Small intestine (tissue), 7 donors: ENCODE measurements at regions not wholly inside any gene's neighbourhood (a gene's known extent, or its start where the extent isn't known, plus 50 kb on each side); places are given as distances from the start of the nearest gene placed in this dataset.
A peak's percentile ranks its signal among the peaks of the same experiment; 100 is the strongest.

Source experiments
- DNase-seq, 2 donors: peaks; one replicate each; pipeline versions ENCODE4 v3.0.0 to v3.0.0-alpha.2; 2013
- FAIRE-seq: peaks from 2 replicates; lab custom pipeline; 2012; peaks lifted over from hg19 to GRCh38; lab: Jason Lieb, UNC
- H3K27ac ChIP-seq, 3 donors: one replicate each; pipeline ENCODE4 v1.5.1; 2013; ENCODE audit warnings: low read length in 2 of 3, mild to moderate bottlenecking in 2 of 3, control low read depth in 1 of 3, inconsistent platforms in 1 of 3, low read depth in 1 of 3, moderate library complexity in 1 of 3
- H3K27me3 ChIP-seq, 3 donors: one replicate each; pipeline ENCODE4 v1.6.1; 2013; ENCODE audit warnings: low read length in 3 of 3, inconsistent platforms in 1 of 3; ENCODE audit not compliant: control insufficient read depth in 3 of 3, insufficient read depth in 3 of 3
- H3K36me3 ChIP-seq, 3 donors: one replicate each; pipeline ENCODE4 v1.6.1; 2013; ENCODE audit warnings: low read length in 3 of 3, inconsistent platforms in 1 of 3, low read depth in 1 of 3, mild to moderate bottlenecking in 1 of 3, moderate library complexity in 1 of 3; ENCODE audit not compliant: control insufficient read depth in 3 of 3, insufficient read depth in 2 of 3
- H3K4me1 ChIP-seq, 3 donors: one replicate each; pipeline ENCODE4 v1.6.1; 2013; ENCODE audit warnings: low read length in 2 of 3, inconsistent platforms in 1 of 3, low read depth in 1 of 3, mild to moderate bottlenecking in 1 of 3, moderate library complexity in 1 of 3; ENCODE audit not compliant: control insufficient read depth in 3 of 3, insufficient read depth in 2 of 3
- H3K4me3 ChIP-seq, 3 donors: one replicate each; pipeline ENCODE4 v1.5.1; 2013; ENCODE audit warnings: low read length in 3 of 3, control low read depth in 1 of 3, inconsistent platforms in 1 of 3, low read depth in 1 of 3, mild to moderate bottlenecking in 1 of 3, moderate library complexity in 1 of 3
- H3K9me3 ChIP-seq, 2 donors: one replicate each; pipeline ENCODE4 v1.6.1; 2013; ENCODE audit warnings: low read depth in 1 of 2, low read length in 1 of 2; ENCODE audit not compliant: control insufficient read depth in 2 of 2, insufficient read depth in 1 of 2
- WGBS, 3 donors: extraction: QIAGEN DNeasy Blood & Tissue Kit; methylation state at CpG; one replicate each; pipeline ENCODE4 v1.1.7; 2013; 5-methylcytosine and 5-hydroxymethylcytosine counted together
- donor health status: healthy with polysubstance abuse.
- donor health status: control.
- donor health status: control.
- donor health status: Bipolar disorder and iron deficiency.
- donor health status: healthy.

- no peak for FAIRE-seq
- no peak overlapping the region for H3K27ac ChIP-seq
- 54 to 88% methylated on average over 2 of the region's 2 CpGs; no CpG with 5 or more reads in 1 of the 3 donors for WGBS, 3 donors
- no peak for DNase-seq
- H3K27me3 ChIP-seq: peaks cover 0 to 12% (median under 1%) of the 10 kb centered on the region in 3 donors
- H3K9me3 ChIP-seq: peaks cover 0 to 4% of the 10 kb centered on the region in 2 donors
- H3K4me1 ChIP-seq: peaks cover 0 to 16% (median 0%) of the 10 kb centered on the region in 3 donors
- H3K4me3 ChIP-seq: no peak overlapping the region
- no peaks in the 10 kb centered on the region for H3K36me3 ChIP-seq
Measured at GRCh38 chr11:69916806-69917387, 97.7 kb upstream of the FGF3 start.

GRCh38 chr11:69917529-69917928 is 98.3 kb upstream of the FGF3 start:
- Histone ChIP-seq H3K4me1 (peaks cover 0 to 16% (median 0%) of the 10 kb centered on the region in 3 donors), H3K9me3 (peaks cover 0 to 4% of the 10 kb centered on the region in 2 donors), H3K36me3 (no peaks in the 10 kb centered on the region), H3K27me3 (peaks cover 0 to 12% (median 7%) of the 10 kb centered on the region in 3 donors), H3K27ac (no peak overlapping the region), H3K4me3 (no peak overlapping the region)
- WGBS, 3 donors: 63 to 73% (median 72%) methylated on average over 2 of the region's 2 CpGs
- FAIRE-seq: no peak
- no peak for DNase-seq

GRCh38 chr11:69918231-69918937 is 99.2 kb upstream of the FGF3 start:
- peaks cover 0 to 12% (median 0%) of the 10 kb centered on the region in 3 donors for H3K4me1 ChIP-seq
- H3K4me3 ChIP-seq: no peak overlapping the region
- no peaks in the 10 kb centered on the region for H3K36me3 ChIP-seq
- peak overlapping the region in 1 of 3 donors; percentile 17 for H3K27ac ChIP-seq
- 44 to 52% (median 49%) methylated on average over 34 to 38 of the region's 38 CpGs for WGBS, 3 donors
- H3K27me3 ChIP-seq: peaks cover 0 to 12% (median 7%) of the 10 kb centered on the region in 3 donors
- DNase-seq: no peak
- no peak for FAIRE-seq
- H3K9me3 ChIP-seq: peaks cover 0 to 4% of the 10 kb centered on the region in 2 donors

- H3K27ac ChIP-seq: no peak overlapping the region
- WGBS, 3 donors: 33 to 37% (median 36%) methylated on average over 30 to 32 of the region's 32 CpGs
- DNase-seq: peak; percentile 43 to 79
- peaks cover 2 to 12% (median 7%) of the 10 kb centered on the region in 3 donors for H3K27me3 ChIP-seq
- no peak for FAIRE-seq
- no peak overlapping the region for H3K4me3 ChIP-seq
- no peaks in the 10 kb centered on the region for H3K36me3 ChIP-seq
- H3K4me1 ChIP-seq: peaks cover 0 to 12% (median 0%) of the 10 kb centered on the region in 3 donors
- peaks cover 0 to 4% of the 10 kb centered on the region in 2 donors for H3K9me3 ChIP-seq
Measured at GRCh38 chr11:69918938-69919650, 99.9 kb upstream of the FGF3 start.

- FAIRE-seq: no peak
- Histone ChIP-seq H3K9me3 (peaks cover 0 to 4% of the 10 kb centered on the region in 2 donors), H3K4me3 (no peak overlapping the region), H3K4me1 (peaks cover 0 to 12% (median 0%) of the 10 kb centered on the region in 3 donors), H3K36me3 (no peaks in the 10 kb centered on the region), H3K27ac (no peak overlapping the region), H3K27me3 (peaks cover 4 to 12% (median 7%) of the 10 kb centered on the region in 3 donors)
- 55 to 74% (median 63%) methylated on average over 2 to 3 of the region's 3 CpGs for WGBS, 3 donors
- DNase-seq: no peak
Measured at GRCh38 chr11:69919659-69920344, 100.6 kb upstream of the FGF3 start.

GRCh38 chr11:69920345-69921127 is 101.3 kb upstream of the FGF3 start:
- Histone ChIP-seq H3K4me1 (peaks cover 0 to 8% (median 0%) of the 10 kb centered on the region in 3 donors), H3K27ac (no peak overlapping the region), H3K36me3 (no peaks in the 10 kb centered on the region), H3K9me3 (peaks cover 0 to 4% of the 10 kb centered on the region in 2 donors), H3K4me3 (no peak overlapping the region), H3K27me3 (peaks cover 4 to 12% (median 7%) of the 10 kb centered on the region in 3 donors)
- WGBS, 3 donors: 80 to 81% (median 80%) methylated on average over 15 to 16 of the region's 16 CpGs
- DNase-seq (no peak), FAIRE-seq (no peak)

GRCh38 chr11:69921128-69922014 is 102.2 kb upstream of the FGF3 start:
- no peak for DNase-seq
- 56 to 73% (median 59%) methylated on average over 21 of the region's 21 CpGs for WGBS, 3 donors
- no peak overlapping the region for H3K27ac ChIP-seq
- peaks cover 0 to 4% of the 10 kb centered on the region in 2 donors for H3K9me3 ChIP-seq
- no peak for FAIRE-seq
- H3K27me3 ChIP-seq: peaks cover 4 to 12% (median 7%) of the 10 kb centered on the region in 3 donors
- H3K4me1 ChIP-seq: peaks cover 0 to 2% (median 0%) of the 10 kb centered on the region in 3 donors
- H3K36me3 ChIP-seq: no peaks in the 10 kb centered on the region
- H3K4me3 ChIP-seq: no peak overlapping the region
